Glutamatergic neuron (in vitro differentiated cells): ENCODE measurements at regions not wholly inside any gene's neighbourhood (a gene's known extent, or its start where the extent isn't known, plus 50 kb on each side); places are given as distances from the start of the nearest gene placed in this dataset.

Source experiments
- DNase-seq: peaks from one replicate; pipeline ENCODE4 v3.0.0; 2022
- H3K27ac Mint-ChIP-seq: one replicate; pipeline ENCODE4 v1.8.0; 2020; ENCODE audit warnings: mild to moderate bottlenecking, mixed read lengths, inconsistent platforms; ENCODE audit not compliant: unreplicated experiment
- H3K27me3 Mint-ChIP-seq: one replicate; pipeline ENCODE4 v1.8.0; 2020; ENCODE audit warnings: mild to moderate bottlenecking, moderate library complexity, mixed read lengths, inconsistent platforms; ENCODE audit not compliant: unreplicated experiment
- H3K36me3 Mint-ChIP-seq: one replicate; pipeline ENCODE4 v1.8.0; 2020; ENCODE audit warnings: mild to moderate bottlenecking, mixed read lengths, inconsistent platforms; ENCODE audit not compliant: unreplicated experiment
- H3K4me1 Mint-ChIP-seq: one replicate; pipeline ENCODE4 v1.8.0; 2020; ENCODE audit warnings: mild to moderate bottlenecking, low read depth, mixed read lengths, inconsistent platforms; ENCODE audit not compliant: unreplicated experiment
- H3K4me3 Mint-ChIP-seq: one replicate; pipeline ENCODE4 v1.8.0; 2020; ENCODE audit warnings: mild to moderate bottlenecking, mixed read lengths, inconsistent platforms; ENCODE audit not compliant: unreplicated experiment
- H3K9me3 Mint-ChIP-seq: one replicate; pipeline ENCODE4 v1.8.0; 2020; ENCODE audit warnings: mild to moderate bottlenecking, moderate library complexity, mixed read lengths, inconsistent platforms; ENCODE audit not compliant: unreplicated experiment
- TF ChIP-seq, protein P1 (sequence below): fragments of 200-600 bp; sonication (generic); IDR thresholded peaks from one replicate; pipeline ENCODE4 v1.5.0; 2021; ENCODE audit not compliant: partially characterized antibody, unreplicated experiment

DNA sequence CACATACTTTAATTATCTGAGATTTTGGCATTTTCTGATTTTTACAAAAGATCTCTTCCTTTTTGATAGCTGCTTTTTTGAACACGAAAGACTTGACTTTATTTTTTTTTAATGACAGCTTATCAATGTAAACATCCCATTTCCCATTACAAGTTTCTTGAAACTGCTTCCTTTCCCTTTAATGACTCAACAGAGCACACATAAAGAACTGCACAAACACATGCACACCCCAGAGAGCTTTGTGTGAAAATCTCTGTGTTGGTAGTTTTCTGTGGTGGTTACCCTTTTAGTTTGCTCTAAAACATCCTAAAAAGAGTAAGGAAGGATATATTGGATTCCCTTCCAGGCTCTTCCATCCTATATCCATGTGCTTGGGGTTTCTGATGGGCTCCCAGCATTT is 125.1 kb upstream of the ZNF32 start:
- peaks cover 2% of the 10 kb centered on the region for H3K27me3 Mint-ChIP-seq
- H3K27ac Mint-ChIP-seq = no peak overlapping the region
- no peak for DNase-seq
- H3K36me3 Mint-ChIP-seq = no peaks in the 10 kb centered on the region
- no peak overlapping the region for H3K4me3 Mint-ChIP-seq
- H3K4me1 Mint-ChIP-seq = no peaks in the 10 kb centered on the region
- H3K9me3 Mint-ChIP-seq = peaks cover 2% of the 10 kb centered on the region
- TF ChIP-seq, protein P1, sequence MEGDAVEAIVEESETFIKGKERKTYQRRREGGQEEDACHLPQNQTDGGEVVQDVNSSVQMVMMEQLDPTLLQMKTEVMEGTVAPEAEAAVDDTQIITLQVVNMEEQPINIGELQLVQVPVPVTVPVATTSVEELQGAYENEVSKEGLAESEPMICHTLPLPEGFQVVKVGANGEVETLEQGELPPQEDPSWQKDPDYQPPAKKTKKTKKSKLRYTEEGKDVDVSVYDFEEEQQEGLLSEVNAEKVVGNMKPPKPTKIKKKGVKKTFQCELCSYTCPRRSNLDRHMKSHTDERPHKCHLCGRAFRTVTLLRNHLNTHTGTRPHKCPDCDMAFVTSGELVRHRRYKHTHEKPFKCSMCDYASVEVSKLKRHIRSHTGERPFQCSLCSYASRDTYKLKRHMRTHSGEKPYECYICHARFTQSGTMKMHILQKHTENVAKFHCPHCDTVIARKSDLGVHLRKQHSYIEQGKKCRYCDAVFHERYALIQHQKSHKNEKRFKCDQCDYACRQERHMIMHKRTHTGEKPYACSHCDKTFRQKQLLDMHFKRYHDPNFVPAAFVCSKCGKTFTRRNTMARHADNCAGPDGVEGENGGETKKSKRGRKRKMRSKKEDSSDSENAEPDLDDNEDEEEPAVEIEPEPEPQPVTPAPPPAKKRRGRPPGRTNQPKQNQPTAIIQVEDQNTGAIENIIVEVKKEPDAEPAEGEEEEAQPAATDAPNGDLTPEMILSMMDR = no peak

DNA sequence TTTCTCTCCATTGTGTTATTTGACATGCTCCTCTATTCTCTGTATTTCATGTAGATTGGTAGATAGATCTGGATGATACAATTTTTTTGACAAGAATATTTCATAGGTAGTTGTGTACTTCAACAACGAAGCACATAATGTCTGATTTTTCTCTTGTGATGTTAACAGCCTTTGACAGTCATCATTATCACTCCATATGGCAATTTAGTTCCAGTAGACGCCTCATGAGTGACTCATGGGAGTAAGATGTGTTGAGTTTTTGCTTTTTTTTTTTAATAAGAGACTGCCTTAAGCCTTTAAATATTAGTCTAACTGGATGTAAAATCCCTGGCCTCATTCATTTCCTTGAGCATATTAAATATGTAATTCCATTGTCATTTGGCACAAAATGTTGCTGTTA is 123.5 kb upstream of the ZNF32 start:
- Mint-ChIP-seq H3K27ac (no peak overlapping the region), H3K36me3 (peaks cover 4% of the 10 kb centered on the region), H3K4me3 (no peak overlapping the region), H3K9me3 (peaks cover 1% of the 10 kb centered on the region), H3K27me3 (peaks cover 2% of the 10 kb centered on the region), H3K4me1 (no peaks in the 10 kb centered on the region)
- no peak for DNase-seq
- TF ChIP-seq, protein P1 = no peak

GRCh38 chr10:43771675-43772074 is 123.0 kb upstream of the ZNF32 start:
- Mint-ChIP-seq H3K4me1 (no peaks in the 10 kb centered on the region), H3K27me3 (peaks cover 1% of the 10 kb centered on the region), H3K27ac (no peak overlapping the region), H3K36me3 (peaks cover 4% of the 10 kb centered on the region), H3K9me3 (no peaks in the 10 kb centered on the region), H3K4me3 (no peak overlapping the region)
- no peak for DNase-seq
- TF ChIP-seq, protein P1 = no peak

GRCh38 chr10:43765516-43765915 is 116.8 kb upstream of the ZNF32 start:
- no peak for DNase-seq
- TF ChIP-seq, protein P1 = no peak
- no peaks in the 10 kb centered on the region for H3K9me3 Mint-ChIP-seq
- H3K36me3 Mint-ChIP-seq = peaks cover 4% of the 10 kb centered on the region
- no peaks in the 10 kb centered on the region for H3K4me1 Mint-ChIP-seq
- no peaks in the 10 kb centered on the region for H3K27me3 Mint-ChIP-seq
- H3K27ac Mint-ChIP-seq = no peak overlapping the region
- H3K4me3 Mint-ChIP-seq = no peak overlapping the region

GRCh38 chr10:43763846-43764245 is 115.2 kb upstream of the ZNF32 start:
- Mint-ChIP-seq H3K4me3 (no peak overlapping the region), H3K27ac (no peak overlapping the region)

More at GRCh38 chr10:43763846-43764245, 115.2 kb upstream of the ZNF32 start:
- peaks cover 4% of the 10 kb centered on the region for H3K36me3 Mint-ChIP-seq
- H3K9me3 Mint-ChIP-seq = no peaks in the 10 kb centered on the region
- H3K27me3 Mint-ChIP-seq = no peaks in the 10 kb centered on the region
- TF ChIP-seq, protein P1 = no peak
- DNase-seq = no peak
- H3K4me1 Mint-ChIP-seq = no peaks in the 10 kb centered on the region
